ENCODE measurements at regions not wholly inside any gene's neighbourhood (a gene's known extent, or its start where the extent isn't known, plus 50 kb on each side); places are given as distances from the start of the nearest gene placed in this dataset.

DNA sequence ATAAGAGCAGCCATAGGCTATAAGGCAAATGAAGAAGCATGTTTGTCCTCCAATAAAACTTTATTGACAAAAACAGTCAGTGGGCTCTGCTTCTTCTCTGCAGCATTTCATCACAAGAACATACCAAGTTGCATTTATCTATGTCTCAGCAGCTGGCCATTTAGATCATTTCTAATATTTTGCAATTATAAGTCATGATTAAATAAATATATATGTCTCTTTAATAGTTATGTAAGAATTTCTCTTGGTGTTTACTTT lies 153.5 kb downstream of the RFC3 start:
- Histone ChIP-seq H3K27ac (ENCODE audit: extremely low read depth, low read depth, low read length) (no peak overlapping the region), H3K9me3 (ENCODE audit: control insufficient read depth, insufficient read depth, low read depth, low read length) (no peaks in the 10 kb centered on the region), H3K36me3 (ENCODE audit: control insufficient read depth in 2 of 2, insufficient read depth in 1 of 2, low read length in 2 of 2) (no peaks in the 10 kb centered on the region), H3K4me3 (ENCODE audit: low read depth, low read length) (no peak overlapping the region), H3K4me1 (ENCODE audit: control insufficient read depth, insufficient read depth, low read length) (no peaks in the 10 kb centered on the region)
- CTCF ChIA-PET: no interaction called here
- POLR2A ChIA-PET: no interaction called here
- TF ChIP-seq ZNF302 (tag by site-specific recombination; IDR thresholded peaks at IDR 0.05; ENCODE audit: low read depth): no peak
- no peak for TF ChIP-seq ZNF169 (tag by site-specific recombination; IDR thresholded peaks at IDR 0.05)
- TF ChIP-seq ZNF19 (tag by site-specific recombination; IDR thresholded peaks at IDR 0.05; ENCODE audit: low read depth): no peak
- TF ChIP-seq WT1 (tag by site-specific recombination; IDR thresholded peaks at IDR 0.05): no peak
- TF ChIP-seq, protein P1, sequence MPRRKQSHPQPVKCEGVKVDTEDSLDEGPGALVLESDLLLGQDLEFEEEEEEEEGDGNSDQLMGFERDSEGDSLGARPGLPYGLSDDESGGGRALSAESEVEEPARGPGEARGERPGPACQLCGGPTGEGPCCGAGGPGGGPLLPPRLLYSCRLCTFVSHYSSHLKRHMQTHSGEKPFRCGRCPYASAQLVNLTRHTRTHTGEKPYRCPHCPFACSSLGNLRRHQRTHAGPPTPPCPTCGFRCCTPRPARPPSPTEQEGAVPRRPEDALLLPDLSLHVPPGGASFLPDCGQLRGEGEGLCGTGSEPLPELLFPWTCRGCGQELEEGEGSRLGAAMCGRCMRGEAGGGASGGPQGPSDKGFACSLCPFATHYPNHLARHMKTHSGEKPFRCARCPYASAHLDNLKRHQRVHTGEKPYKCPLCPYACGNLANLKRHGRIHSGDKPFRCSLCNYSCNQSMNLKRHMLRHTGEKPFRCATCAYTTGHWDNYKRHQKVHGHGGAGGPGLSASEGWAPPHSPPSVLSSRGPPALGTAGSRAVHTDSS (tag by site-specific recombination; IDR thresholded peaks at IDR 0.05): no peak
- TF ChIP-seq, protein P2, sequence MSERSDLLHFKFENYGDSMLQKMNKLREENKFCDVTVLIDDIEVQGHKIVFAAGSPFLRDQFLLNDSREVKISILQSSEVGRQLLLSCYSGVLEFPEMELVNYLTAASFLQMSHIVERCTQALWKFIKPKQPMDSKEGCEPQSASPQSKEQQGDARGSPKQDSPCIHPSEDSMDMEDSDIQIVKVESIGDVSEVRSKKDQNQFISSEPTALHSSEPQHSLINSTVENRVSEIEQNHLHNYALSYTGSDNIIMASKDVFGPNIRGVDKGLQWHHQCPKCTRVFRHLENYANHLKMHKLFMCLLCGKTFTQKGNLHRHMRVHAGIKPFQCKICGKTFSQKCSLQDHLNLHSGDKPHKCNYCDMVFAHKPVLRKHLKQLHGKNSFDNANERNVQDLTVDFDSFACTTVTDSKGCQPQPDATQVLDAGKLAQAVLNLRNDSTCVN (tag by site-specific recombination; optimal IDR thresholded peaks at IDR 0.05): no peak
- TF ChIP-seq ZNF548 (tag by site-specific recombination; IDR thresholded peaks at IDR 0.05): no peak
- TF ChIP-seq GFI1B (tag by site-specific recombination; IDR thresholded peaks at IDR 0.05): no peak
- TF ChIP-seq SCRT1 (tag by site-specific recombination; IDR thresholded peaks at IDR 0.05; ENCODE audit: borderline replicate concordance): no peak
- TF ChIP-seq ZNF157 (tag by site-specific recombination; IDR thresholded peaks at IDR 0.05): no peak
- TF ChIP-seq ZNF510 (tag by site-specific recombination; IDR thresholded peaks at IDR 0.05; ENCODE audit: insufficient replicate concordance): no peak

DNA sequence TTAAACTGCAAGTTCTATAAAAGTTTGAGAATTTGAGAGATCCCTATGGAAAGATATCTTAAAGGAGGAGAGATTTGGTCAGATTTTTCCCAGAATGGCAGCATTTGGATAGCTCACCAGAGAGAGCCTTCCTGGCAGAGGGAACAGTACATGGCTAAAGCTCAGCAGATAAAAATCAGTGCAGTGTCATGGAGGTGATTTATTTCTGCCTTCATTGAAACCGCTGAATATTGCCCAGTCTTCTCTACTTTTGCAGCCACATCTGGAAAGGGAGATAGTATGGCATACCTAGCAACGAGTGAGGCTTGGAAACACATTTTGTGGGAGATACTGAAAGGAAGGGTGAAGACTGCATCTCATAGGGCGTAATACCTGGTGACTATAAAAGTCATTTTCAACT lies 155.2 kb downstream of the RFC3 start:
- no peaks in the 10 kb centered on the region for H3K9me3 ChIP-seq (ENCODE audit: control insufficient read depth, insufficient read depth, low read depth, low read length)
- ChIA-PET CTCF (interaction anchor here (0.7 kb wide), 1 partner anchor 104 kb away, joined by 3 read pairs; no protein-coding TSS in a partner anchor), POLR2A (no interaction called here)
- H3K4me1 ChIP-seq (ENCODE audit: control insufficient read depth, insufficient read depth, low read length): no peaks in the 10 kb centered on the region
- no peak overlapping the region for H3K27ac ChIP-seq (ENCODE audit: extremely low read depth, low read depth, low read length)
- H3K36me3 ChIP-seq (ENCODE audit: control insufficient read depth in 2 of 2, insufficient read depth in 1 of 2, low read length in 2 of 2): no peaks in the 10 kb centered on the region
- H3K4me3 ChIP-seq (ENCODE audit: low read depth, low read length): no peak overlapping the region
- TF ChIP-seq ZNF48 (tag by site-specific recombination; IDR thresholded peaks at IDR 0.05) (no peak), ZNF600 (tag by site-specific recombination; IDR thresholded peaks at IDR 0.05) (no peak), ZNF202 (tag by site-specific recombination; IDR thresholded peaks at IDR 0.05; ENCODE audit: borderline replicate concordance) (no peak), BCL11B (tag by site-specific recombination; IDR thresholded peaks at IDR 0.05; ENCODE audit: low read depth) (no peak), ZNF146 (tag by site-specific recombination; IDR thresholded peaks at IDR 0.05) (no peak), ZNF214 (tag by site-specific recombination; IDR thresholded peaks at IDR 0.05; ENCODE audit: borderline replicate concordance) (no peak), HOXA7 (CRISPR knock-in tag; IDR thresholded peaks at IDR 0.05; ENCODE audit: borderline replicate concordance) (no peak), ZNF366 (tag by site-specific recombination; conservative IDR thresholded peaks at IDR 0.05) (no peak), TCF7L2 (IDR thresholded peaks at IDR 0.05; ENCODE audit: borderline replicate concordance, low read depth, low read length) (no peak), ZIC2 (tag by site-specific recombination; IDR thresholded peaks at IDR 0.05) (no peak), KLF1 (tag by site-specific recombination; IDR thresholded peaks at IDR 0.05) (no peak), ZNF549 (tag by site-specific recombination; IDR thresholded peaks at IDR 0.05) (no peak), SP2 (tag by site-specific recombination; IDR thresholded peaks at IDR 0.05) (no peak)
- TF ChIP-seq, protein P3, sequence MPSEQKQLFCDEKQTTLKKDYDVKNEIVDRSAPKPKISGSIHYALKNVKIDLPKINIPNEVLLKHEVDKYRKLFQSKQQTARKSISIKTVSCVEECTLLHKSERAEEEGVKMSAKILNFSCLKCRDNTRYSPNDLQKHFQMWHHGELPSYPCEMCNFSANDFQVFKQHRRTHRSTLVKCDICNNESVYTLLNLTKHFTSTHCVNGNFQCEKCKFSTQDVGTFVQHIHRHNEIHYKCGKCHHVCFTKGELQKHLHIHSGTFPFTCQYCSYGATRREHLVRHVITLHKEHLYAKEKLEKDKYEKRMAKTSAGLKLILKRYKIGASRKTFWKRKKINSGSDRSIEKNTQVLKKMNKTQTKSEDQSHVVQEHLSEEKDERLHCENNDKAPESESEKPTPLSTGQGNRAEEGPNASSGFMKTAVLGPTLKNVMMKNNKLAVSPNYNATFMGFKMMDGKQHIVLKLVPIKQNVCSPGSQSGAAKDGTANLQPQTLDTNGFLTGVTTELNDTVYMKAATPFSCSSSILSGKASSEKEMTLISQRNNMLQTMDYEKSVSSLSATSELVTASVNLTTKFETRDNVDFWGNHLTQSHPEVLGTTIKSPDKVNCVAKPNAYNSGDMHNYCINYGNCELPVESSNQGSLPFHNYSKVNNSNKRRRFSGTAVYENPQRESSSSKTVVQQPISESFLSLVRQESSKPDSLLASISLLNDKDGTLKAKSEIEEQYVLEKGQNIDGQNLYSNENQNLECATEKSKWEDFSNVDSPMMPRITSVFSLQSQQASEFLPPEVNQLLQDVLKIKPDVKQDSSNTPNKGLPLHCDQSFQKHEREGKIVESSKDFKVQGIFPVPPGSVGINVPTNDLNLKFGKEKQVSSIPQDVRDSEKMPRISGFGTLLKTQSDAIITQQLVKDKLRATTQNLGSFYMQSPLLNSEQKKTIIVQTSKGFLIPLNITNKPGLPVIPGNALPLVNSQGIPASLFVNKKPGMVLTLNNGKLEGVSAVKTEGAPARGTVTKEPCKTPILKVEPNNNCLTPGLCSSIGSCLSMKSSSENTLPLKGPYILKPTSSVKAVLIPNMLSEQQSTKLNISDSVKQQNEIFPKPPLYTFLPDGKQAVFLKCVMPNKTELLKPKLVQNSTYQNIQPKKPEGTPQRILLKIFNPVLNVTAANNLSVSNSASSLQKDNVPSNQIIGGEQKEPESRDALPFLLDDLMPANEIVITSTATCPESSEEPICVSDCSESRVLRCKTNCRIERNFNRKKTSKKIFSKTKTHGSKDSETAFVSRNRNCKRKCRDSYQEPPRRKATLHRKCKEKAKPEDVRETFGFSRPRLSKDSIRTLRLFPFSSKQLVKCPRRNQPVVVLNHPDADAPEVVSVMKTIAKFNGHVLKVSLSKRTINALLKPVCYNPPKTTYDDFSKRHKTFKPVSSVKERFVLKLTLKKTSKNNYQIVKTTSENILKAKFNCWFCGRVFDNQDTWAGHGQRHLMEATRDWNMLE (tag by site-specific recombination; conservative IDR thresholded peaks at IDR 0.05; ENCODE audit: low read depth): no peak
- TF ChIP-seq, protein P4, sequence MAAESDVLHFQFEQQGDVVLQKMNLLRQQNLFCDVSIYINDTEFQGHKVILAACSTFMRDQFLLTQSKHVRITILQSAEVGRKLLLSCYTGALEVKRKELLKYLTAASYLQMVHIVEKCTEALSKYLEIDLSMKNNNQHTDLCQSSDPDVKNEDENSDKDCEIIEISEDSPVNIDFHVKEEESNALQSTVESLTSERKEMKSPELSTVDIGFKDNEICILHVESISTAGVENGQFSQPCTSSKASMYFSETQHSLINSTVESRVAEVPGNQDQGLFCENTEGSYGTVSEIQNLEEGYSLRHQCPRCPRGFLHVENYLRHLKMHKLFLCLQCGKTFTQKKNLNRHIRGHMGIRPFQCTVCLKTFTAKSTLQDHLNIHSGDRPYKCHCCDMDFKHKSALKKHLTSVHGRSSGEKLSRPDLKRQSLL (tag by site-specific recombination; IDR thresholded peaks at IDR 0.05): no peak
- TF ChIP-seq, protein P5, sequence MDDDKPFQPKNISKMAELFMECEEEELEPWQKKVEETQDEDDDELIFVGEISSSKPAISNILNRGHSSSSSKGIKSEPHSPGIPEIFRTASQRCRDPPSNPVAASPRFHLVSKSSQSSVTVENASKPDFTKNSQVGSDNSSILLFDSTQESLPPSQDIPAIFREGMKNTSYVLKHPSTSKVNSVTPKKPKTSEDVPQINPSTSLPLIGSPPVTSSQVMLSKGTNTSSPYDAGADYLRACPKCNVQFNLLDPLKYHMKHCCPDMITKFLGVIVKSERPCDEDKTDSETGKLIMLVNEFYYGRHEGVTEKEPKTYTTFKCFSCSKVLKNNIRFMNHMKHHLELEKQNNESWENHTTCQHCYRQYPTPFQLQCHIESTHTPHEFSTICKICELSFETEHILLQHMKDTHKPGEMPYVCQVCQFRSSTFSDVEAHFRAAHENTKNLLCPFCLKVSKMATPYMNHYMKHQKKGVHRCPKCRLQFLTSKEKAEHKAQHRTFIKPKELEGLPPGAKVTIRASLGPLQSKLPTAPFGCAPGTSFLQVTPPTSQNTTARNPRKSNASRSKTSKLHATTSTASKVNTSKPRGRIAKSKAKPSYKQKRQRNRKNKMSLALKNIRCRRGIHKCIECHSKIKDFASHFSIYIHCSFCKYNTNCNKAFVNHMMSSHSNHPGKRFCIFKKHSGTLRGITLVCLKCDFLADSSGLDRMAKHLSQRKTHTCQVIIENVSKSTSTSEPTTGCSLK (tag by site-specific recombination; IDR thresholded peaks at IDR 0.05): no peak
